ENCODE measurements at regions not wholly inside any gene's neighbourhood (a gene's known extent, or its start where the extent isn't known, plus 50 kb on each side); places are given as distances from the start of the nearest gene placed in this dataset.

GRCh38 chr12:116454950-116455447 lies 104.2 kb upstream of the MAP1LC3B2 start:
- H3K4me3 ChIP-seq (ENCODE audit: low read depth, low read length) = no peak overlapping the region

- H3K4me3 ChIP-seq (ENCODE audit: low read depth, low read length) = no peak overlapping the region
Measured at GRCh38 chr12:116455540-116456329, 103.4 kb upstream of the MAP1LC3B2 start.

DNA sequence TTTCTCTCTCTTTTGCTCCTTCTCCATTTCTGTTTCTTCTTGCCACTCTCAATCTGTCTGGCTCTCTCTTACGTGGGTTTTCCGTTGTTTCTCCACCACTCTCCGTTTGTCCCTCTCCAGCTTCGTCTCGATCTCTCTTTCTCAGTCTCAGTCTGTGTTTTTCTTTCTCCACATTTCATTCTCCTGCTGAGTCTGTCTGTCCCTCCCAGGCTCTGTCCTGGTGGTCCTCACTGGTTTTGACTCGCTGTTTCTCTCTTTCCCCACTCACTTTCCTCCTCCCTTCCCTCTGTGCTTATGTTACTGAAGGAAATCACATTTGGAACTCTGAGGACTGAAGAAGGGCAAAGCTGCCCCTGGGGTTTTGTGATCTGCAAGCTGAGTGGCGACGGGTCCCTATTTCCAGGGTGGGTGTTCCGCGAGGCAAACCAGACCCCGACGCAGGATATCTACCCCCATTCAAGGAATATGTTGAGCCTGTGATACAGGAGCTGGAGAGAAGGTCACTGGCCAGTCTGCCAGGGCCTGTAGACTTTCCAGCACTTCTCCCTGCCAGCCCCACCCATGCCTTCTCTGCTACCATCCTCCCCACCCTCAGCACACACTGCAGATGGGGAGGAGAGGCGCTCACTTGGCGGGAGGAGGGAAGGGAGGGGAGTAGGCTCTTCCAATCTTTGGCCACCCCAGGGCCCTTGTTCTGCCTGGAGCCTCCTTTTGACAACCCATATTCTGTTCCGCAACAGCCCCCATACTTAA lies 102.7 kb upstream of the MAP1LC3B2 start:
- no peak overlapping the region for H3K4me3 ChIP-seq (ENCODE audit: low read depth, low read length)

DNA sequence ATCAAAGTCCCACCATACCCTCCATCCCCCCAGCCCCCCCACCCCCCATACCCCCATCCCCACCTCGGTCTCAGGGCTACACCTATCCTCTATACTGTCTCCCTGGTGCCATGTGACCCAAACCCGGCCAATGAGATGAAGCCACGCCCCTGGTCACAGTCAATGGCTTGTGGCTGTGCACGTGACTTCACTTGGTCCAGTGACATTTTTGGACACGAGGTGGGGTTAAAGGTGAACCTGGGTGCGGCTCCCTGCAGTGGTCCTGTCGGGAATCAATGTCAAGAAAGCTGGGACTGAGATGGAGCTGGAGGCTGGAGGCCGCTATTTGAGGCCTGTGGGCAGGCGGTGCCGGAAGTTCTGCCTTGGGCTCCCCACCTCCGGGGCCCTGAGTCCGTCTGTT lies 100.7 kb upstream of the MAP1LC3B2 start:
- H3K4me3 ChIP-seq (ENCODE audit: low read depth, low read length) = no peak overlapping the region

- H3K4me3 ChIP-seq (ENCODE audit: low read depth, low read length) = no peak overlapping the region
Measured at GRCh38 chr12:116459011-116459875, 99.9 kb upstream of the MAP1LC3B2 start.

- H3K4me3 ChIP-seq (ENCODE audit: low read depth, low read length) = no peak overlapping the region
Measured at GRCh38 chr12:116459916-116460663, 99.1 kb upstream of the MAP1LC3B2 start.

GRCh38 chr12:116461060-116461459 lies 98.1 kb upstream of the MAP1LC3B2 start:
- H3K4me3 ChIP-seq (ENCODE audit: low read depth, low read length) = no peak overlapping the region

DNA sequence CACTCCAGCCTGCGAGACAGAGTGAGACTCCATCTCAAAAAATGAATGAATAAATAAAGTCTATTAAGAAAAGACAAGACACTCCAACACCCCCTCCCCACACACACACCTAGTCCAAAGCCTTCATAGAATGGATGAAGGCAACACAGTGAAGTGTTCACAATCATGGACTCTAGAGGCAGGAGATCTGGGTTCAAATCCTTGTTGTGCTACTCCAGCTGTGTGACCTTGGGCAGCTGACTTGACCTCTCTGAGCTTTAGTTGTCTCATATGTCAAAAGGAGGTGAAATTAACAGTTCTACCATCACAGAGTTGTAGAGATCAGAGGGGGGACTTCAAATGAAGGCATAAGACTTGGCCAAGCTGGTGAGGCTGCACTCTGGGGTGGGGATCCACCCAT lies 95.8 kb upstream of the MAP1LC3B2 start:
- H3K4me3 ChIP-seq (ENCODE audit: low read depth, low read length) = no peak overlapping the region

DNA sequence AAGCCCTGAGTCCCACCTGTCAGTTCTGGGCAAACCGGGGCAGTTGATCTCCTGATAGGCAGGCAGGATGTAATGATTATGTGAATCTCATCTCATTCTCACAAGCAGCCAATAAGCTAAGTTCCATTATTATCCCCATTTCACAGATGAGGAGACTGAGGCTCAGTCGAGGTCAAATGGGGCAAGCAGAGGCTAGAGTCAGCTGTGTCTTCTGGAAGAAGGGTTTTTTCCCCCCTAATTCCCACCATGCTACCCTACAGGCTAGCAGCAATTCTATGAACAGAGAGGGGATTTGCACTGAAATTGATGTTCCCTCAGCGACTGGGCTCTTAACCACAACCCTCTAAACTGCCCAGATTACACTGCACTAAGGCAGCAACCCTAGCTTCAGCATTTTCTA lies 93.8 kb upstream of the MAP1LC3B2 start:
- no peak overlapping the region for H3K4me3 ChIP-seq (ENCODE audit: low read depth, low read length)

GRCh38 chr12:116465856-116466255 lies 93.3 kb upstream of the MAP1LC3B2 start:
- no peak overlapping the region for H3K4me3 ChIP-seq (ENCODE audit: low read depth, low read length)

- no peak overlapping the region for H3K4me3 ChIP-seq (ENCODE audit: low read depth, low read length)
Measured at GRCh38 chr12:116466536-116466935, 92.6 kb upstream of the MAP1LC3B2 start.

DNA sequence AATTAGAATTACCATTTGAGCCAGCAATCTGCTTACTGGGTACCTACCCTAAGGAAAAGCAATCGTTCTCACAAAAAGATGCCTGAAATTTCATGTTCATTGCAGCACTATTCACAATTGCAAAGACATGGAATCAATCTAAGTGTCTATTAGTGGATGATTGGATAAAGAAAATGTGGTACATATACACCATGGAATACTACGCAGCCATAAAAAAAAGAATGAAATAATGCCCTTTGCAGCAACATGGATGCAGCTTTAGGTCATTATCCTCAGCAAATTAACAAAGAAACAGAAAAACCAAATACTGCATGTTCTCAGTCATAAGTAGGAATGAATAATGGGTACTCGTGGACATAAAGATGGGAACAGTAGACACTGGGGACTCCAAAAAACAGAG lies 89.8 kb upstream of the MAP1LC3B2 start:
- H3K4me3 ChIP-seq (ENCODE audit: low read depth, low read length) = no peak overlapping the region

GRCh38 chr12:116471544-116471943 lies 87.6 kb upstream of the MAP1LC3B2 start:
- no peak overlapping the region for H3K4me3 ChIP-seq (ENCODE audit: low read depth, low read length)

GRCh38 chr12:116472193-116472592 lies 87.0 kb upstream of the MAP1LC3B2 start:
- no peak overlapping the region for H3K4me3 ChIP-seq (ENCODE audit: low read depth, low read length)

- no peak overlapping the region for H3K4me3 ChIP-seq (ENCODE audit: low read depth, low read length)
Measured at GRCh38 chr12:116473416-116473815, 85.8 kb upstream of the MAP1LC3B2 start.

DNA sequence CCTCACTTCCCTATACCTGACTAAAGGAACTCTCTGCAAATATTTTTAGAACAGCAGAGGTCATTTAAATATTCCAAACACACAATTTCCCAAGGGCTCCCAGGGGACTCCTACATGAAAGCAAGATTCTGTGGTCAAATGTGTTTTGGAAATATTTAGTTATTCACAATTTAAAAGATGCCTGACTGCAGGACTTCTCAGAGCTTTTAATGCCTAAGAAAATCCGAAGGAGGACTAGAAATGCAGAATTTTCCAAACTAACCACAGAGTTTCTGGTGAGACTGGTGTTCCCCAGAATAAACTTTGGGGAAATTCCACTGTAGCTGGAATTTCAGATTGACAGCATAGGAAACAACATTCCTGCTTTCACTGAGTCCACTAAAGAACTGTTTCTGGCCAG lies 84.8 kb upstream of the MAP1LC3B2 start:
- H3K4me3 ChIP-seq (ENCODE audit: low read depth, low read length) = no peak overlapping the region

DNA sequence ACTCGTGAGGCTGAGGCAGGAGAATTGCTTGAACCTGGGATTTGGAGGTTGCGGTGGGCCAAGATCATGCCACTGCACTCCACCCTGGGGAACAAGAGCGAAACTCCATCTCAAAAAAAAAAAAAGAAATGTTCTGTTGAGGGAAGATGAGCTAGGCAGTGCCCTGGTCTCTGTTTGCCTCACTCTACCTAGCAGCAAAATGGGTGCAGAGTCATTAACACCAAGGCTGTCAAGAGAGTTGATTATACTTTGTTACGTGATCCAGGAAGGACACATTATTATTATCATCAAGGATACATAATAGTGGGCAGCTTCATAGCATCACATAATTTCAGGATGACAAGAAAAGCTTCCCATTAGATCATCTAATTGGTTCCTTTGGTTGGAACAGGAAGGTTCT lies 84.3 kb upstream of the MAP1LC3B2 start:
- H3K4me3 ChIP-seq (ENCODE audit: low read depth, low read length) = no peak overlapping the region

GRCh38 chr12:116476227-116476822 lies 82.9 kb upstream of the MAP1LC3B2 start:
- H3K4me3 ChIP-seq (ENCODE audit: low read depth, low read length) = no peak overlapping the region

DNA sequence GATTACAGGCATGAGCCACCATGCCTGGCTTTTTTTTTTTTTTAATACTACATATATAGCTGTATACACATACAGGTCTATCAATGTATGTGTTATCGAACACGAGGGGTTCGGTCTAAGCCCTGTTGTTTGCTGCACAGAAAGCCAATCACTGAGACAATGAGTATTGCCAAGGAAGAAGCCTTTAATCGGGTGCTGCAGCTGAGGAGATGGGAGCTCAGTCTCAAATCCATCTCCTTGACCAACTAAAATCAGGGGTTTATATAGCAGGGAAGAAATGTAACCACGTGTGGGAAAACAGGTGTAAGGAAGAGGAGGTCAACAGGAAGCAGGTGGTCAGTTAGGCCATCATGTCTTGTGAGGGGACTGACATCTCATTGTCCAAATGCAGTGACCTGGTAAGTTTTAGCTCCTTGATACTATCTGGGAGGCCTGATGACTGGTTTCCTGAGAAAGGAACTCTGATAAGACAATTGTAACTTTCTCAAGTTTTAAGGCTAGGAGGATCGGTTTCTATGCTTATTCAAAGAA lies 80.9 kb upstream of the MAP1LC3B2 start:
- H3K4me3 ChIP-seq (ENCODE audit: low read depth, low read length) = no peak overlapping the region
